Ascending aorta (tissue), 2 donors: ENCODE measurements at regions not wholly inside any gene's neighbourhood (a gene's known extent, or its start where the extent isn't known, plus 50 kb on each side); places are given as distances from the start of the nearest gene placed in this dataset.
A peak's percentile ranks its signal among the peaks of the same experiment; 100 is the strongest.
"Not testable (repeated sequence)": the region's sequence is repeated elsewhere in the genome, so short reads cannot be mapped to it uniquely, and the experiment has no call there.

ENCODE experiments used
- DNase-seq, 2 donors: peaks; one replicate each; pipeline ENCODE4 v3.0.0-alpha.2; 2019; ENCODE audit warnings: low spot score in 2 of 2
- H3K27ac ChIP-seq, 2 donors: fragments of 200-600 bp; sonication (generic); one replicate each; pipeline ENCODE4 v1.5.1; 2016 to 2017; ENCODE audit warnings: mild to moderate bottlenecking in 1 of 2
- H3K27me3 ChIP-seq: fragments of 200-600 bp; sonication (generic); one replicate; pipeline ENCODE4 v1.5.1; 2017
- H3K36me3 ChIP-seq, 2 donors: fragments of 200-600 bp; sonication (generic); one replicate each; pipeline ENCODE4 v1.5.1; 2016
- H3K4me1 ChIP-seq, 2 donors: fragments of 200-600 bp; sonication (generic); one replicate each; pipeline ENCODE4 v1.5.1; 2016 to 2017; ENCODE audit warnings: mild to moderate bottlenecking in 1 of 2
- H3K4me3 ChIP-seq, 2 donors: fragments of 200-600 bp; sonication (generic); one replicate each; pipeline ENCODE4 v1.5.1; 2016 to 2017; ENCODE audit warnings: mild to moderate bottlenecking in 1 of 2
- H3K9me3 ChIP-seq, 2 donors: fragments of 200-600 bp; sonication (generic); one replicate each; pipeline ENCODE4 v1.5.1; 2016
- CTCF ChIP-seq, 3 experiments: fragments of 200-600 bp in 2 of 3; fragments of 450-650 bp in 1 of 3; sonication (generic) in 2 of 3; IDR thresholded peaks; one replicate each; pipeline ENCODE4 v1.5.1; 2016 to 2019; ENCODE audit warnings: antibody characterized with exemption in 3 of 3, mild to moderate bottlenecking in 1 of 3, moderate library complexity in 1 of 3
- intact Hi-C: fragments of 100-400 bp; cut with DNase I; formaldehyde crosslinking; loops from one replicate; pipeline ENCODE4 v1.15.1; 2023

- DNase-seq, intact Hi-C loops, H3K4me1 ChIP-seq, H3K27me3 ChIP-seq, H3K9me3 ChIP-seq, H3K36me3 ChIP-seq: not testable (repeated sequence)
- Histone ChIP-seq H3K4me3 (peak overlapping the region; percentile 54 to 63), H3K27ac (peak overlapping the region; percentile 23 to 40)
These were observed 91.2 kb downstream of the TRIM43 start for GRCh38 chr2:95682889-95683517.

GRCh38 chr2:95685513-95685912 lies 93.7 kb downstream of the TRIM43 start:
- H3K27ac ChIP-seq: no peak overlapping the region

GRCh38 chr2:95686056-95686825 lies 94.4 kb downstream of the TRIM43 start:
- intact Hi-C loops, H3K4me3 ChIP-seq, H3K9me3 ChIP-seq, H3K4me1 ChIP-seq, H3K27ac ChIP-seq, H3K36me3 ChIP-seq, H3K27me3 ChIP-seq: not testable (repeated sequence)
- DNase-seq: peak in 1 of 2 donors; percentile 63

More at GRCh38 chr2:95685513-95685912, 93.7 kb downstream of the TRIM43 start:
- no peak overlapping the region for H3K4me3 ChIP-seq
- no peaks in the 10 kb centered on the region for H3K36me3 ChIP-seq
- DNase-seq: no peak
- H3K27me3 ChIP-seq: no peaks in the 10 kb centered on the region
- peaks cover 0 to 3% of the 10 kb centered on the region in 2 donors for H3K4me1 ChIP-seq
- intact Hi-C loops: no loop called here
- TF ChIP-seq CTCF (IDR thresholded peaks at IDR 0.05): no peak
- no peaks in the 10 kb centered on the region for H3K9me3 ChIP-seq

- H3K4me3 ChIP-seq, H3K36me3 ChIP-seq, H3K27ac ChIP-seq, H3K9me3 ChIP-seq, intact Hi-C loops, H3K4me1 ChIP-seq, H3K27me3 ChIP-seq: not testable (repeated sequence)
- peak in 1 of 2 donors; percentile 31 for DNase-seq
These were observed 96.1 kb downstream of the TRIM43 start for GRCh38 chr2:95687852-95688251.

- H3K36me3 ChIP-seq, H3K9me3 ChIP-seq, H3K4me3 ChIP-seq, DNase-seq, intact Hi-C loops, H3K27ac ChIP-seq, H3K4me1 ChIP-seq, H3K27me3 ChIP-seq: not testable (repeated sequence)
These were observed 99.4 kb downstream of the TRIM43 start for GRCh38 chr2:95691210-95691609.

- H3K4me1 ChIP-seq, H3K9me3 ChIP-seq, H3K36me3 ChIP-seq, H3K27ac ChIP-seq, intact Hi-C loops, H3K27me3 ChIP-seq, H3K4me3 ChIP-seq: not testable (repeated sequence)
- DNase-seq: peak in 1 of 2 donors; percentile 40
These were observed 101.5 kb downstream of the TRIM43 start for GRCh38 chr2:95693071-95693846.

GRCh38 chr2:95695613-95696012 lies 103.8 kb downstream of the TRIM43 start:
- Histone ChIP-seq H3K4me1 (no peaks in the 10 kb centered on the region), H3K27me3 (no peaks in the 10 kb centered on the region), H3K27ac (no peak overlapping the region), H3K36me3 (no peaks in the 10 kb centered on the region), H3K4me3 (no peak overlapping the region), H3K9me3 (no peaks in the 10 kb centered on the region)
- peak in 1 of 2 donors; percentile 74 for DNase-seq
- intact Hi-C loops: no loop called here
- no peak for TF ChIP-seq CTCF (IDR thresholded peaks at IDR 0.05)

- Histone ChIP-seq H3K27me3 (no peaks in the 10 kb centered on the region), H3K4me1 (no peaks in the 10 kb centered on the region), H3K9me3 (no peaks in the 10 kb centered on the region), H3K4me3 (no peak overlapping the region), H3K36me3 (no peaks in the 10 kb centered on the region), H3K27ac (no peak overlapping the region)
- intact Hi-C loops: no loop called here
- peak in 1 of 2 donors; percentile 44 for DNase-seq
- TF ChIP-seq CTCF (IDR thresholded peaks at IDR 0.05): no peak
These were observed 106.3 kb downstream of the TRIM43 start for GRCh38 chr2:95698146-95698545.

- peak in 1 of 2 donors; percentile 34 for DNase-seq
- intact Hi-C loops, H3K9me3 ChIP-seq, H3K4me3 ChIP-seq, H3K36me3 ChIP-seq, H3K27ac ChIP-seq, H3K27me3 ChIP-seq, H3K4me1 ChIP-seq: not testable (repeated sequence)
These were observed 107.7 kb downstream of the TRIM43 start for GRCh38 chr2:95699201-95700184.
